ENCODE measurements at regions not wholly inside any gene's neighbourhood (a gene's known extent, or its start where the extent isn't known, plus 50 kb on each side); places are given as distances from the start of the nearest gene placed in this dataset.

DNA sequence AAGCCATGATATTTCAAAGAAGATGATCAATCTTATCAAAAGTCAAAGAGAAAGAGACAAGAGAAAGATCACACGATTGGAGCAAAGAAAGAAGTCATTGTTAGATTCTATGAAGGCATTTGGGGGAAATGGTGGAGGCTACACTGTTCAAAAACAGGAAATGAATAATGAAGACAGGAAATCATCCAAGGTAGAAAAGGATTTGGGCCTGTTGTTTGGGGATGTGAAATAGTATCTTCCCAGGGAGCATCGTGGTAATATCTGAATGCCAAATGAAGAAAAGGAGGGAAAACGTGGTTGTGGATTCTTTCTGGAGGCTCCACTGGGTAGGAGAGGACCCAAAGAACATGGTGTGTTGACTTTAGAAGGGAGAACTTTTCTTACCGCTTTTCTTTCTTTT lies 482.4 kb downstream of the NLGN4X start:
- TF ChIP-seq RCOR1 (IDR thresholded peaks at IDR 0.05; ENCODE audit: insufficient replicate concordance, low read length), result no peak
- TF ChIP-seq, protein P1, sequence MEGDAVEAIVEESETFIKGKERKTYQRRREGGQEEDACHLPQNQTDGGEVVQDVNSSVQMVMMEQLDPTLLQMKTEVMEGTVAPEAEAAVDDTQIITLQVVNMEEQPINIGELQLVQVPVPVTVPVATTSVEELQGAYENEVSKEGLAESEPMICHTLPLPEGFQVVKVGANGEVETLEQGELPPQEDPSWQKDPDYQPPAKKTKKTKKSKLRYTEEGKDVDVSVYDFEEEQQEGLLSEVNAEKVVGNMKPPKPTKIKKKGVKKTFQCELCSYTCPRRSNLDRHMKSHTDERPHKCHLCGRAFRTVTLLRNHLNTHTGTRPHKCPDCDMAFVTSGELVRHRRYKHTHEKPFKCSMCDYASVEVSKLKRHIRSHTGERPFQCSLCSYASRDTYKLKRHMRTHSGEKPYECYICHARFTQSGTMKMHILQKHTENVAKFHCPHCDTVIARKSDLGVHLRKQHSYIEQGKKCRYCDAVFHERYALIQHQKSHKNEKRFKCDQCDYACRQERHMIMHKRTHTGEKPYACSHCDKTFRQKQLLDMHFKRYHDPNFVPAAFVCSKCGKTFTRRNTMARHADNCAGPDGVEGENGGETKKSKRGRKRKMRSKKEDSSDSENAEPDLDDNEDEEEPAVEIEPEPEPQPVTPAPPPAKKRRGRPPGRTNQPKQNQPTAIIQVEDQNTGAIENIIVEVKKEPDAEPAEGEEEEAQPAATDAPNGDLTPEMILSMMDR (conservative IDR thresholded peaks at IDR 0.05; ENCODE audit: low read depth, low read length), result no peak
- no peak for TF ChIP-seq POLR2A (IDR thresholded peaks at IDR 0.05; ENCODE audit: low read depth, low read length)
- no peak for TF ChIP-seq USF2 (IDR thresholded peaks at IDR 0.05; ENCODE audit: low read depth, low read length)
- no peak for TF ChIP-seq MXI1 (IDR thresholded peaks at IDR 0.05; ENCODE audit: borderline replicate concordance, low read depth, low read length)
- no peak for TF ChIP-seq NFE2L2 (IDR thresholded peaks at IDR 0.05; ENCODE audit: low read depth, low read length)
- no peak for TF ChIP-seq ELK1 (IDR thresholded peaks at IDR 0.05; ENCODE audit: borderline replicate concordance, low read depth, low read length)
- no peak for TF ChIP-seq BHLHE40 (IDR thresholded peaks at IDR 0.05; ENCODE audit: low read depth, low read length)
- no peak for TF ChIP-seq FOS (IDR thresholded peaks at IDR 0.05; ENCODE audit: low read depth, low read length)

Data from IMR-90 (cell line).